HG03108 (cell line): ENCODE measurements at regions not wholly inside any gene's neighbourhood (a gene's known extent, or its start where the extent isn't known, plus 50 kb on each side); places are given as distances from the start of the nearest gene placed in this dataset.

ENCODE experiments used
- ATAC-seq: cut with Tn5 transposase; IDR thresholded peaks from one replicate; pipeline ENCODE4 v1.9.1; 2021; ENCODE audit warnings: moderate library complexity; ENCODE audit not compliant: unreplicated experiment

DNA sequence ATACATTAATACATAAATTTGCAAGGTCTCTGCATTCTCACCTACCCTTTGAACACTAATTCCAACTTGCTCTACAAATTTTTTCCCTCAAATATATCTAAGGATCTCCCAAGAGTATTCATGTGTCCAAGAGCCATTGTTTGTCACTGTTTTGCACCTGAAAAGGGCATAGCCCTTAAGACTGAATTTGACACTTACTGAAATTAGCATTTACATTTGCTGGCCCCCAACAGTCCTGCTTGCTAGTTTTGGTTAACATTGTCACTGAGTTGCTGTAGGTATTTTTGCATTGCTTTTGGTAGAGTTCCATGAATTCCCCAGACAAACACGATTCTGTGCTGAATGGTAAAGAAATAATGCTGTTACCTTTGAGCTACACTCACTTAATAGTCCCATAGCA is 57.3 kb downstream of the KCNA4 start:
- no peak for ATAC-seq

DNA sequence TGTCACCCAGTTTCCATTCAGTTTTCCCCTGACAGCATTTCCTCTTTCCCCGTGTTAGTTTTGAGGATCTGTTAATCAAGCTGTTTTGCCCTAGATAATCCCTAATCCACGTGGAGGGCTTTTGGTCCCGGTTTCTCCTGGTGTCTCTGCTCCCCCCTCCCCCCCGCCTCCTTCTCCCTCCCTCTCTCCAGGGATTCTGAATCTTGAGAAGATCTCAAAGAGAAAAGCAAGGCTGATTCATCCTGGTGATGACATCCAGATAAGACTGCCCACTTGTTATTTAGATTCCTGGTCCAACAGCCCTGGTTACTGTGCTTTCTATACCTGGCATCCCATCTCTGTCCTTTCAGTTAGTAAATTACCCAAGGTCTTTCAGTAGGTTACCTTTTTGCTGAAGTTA is 59.4 kb downstream of the KCNA4 start:
- ATAC-seq = no peak

DNA sequence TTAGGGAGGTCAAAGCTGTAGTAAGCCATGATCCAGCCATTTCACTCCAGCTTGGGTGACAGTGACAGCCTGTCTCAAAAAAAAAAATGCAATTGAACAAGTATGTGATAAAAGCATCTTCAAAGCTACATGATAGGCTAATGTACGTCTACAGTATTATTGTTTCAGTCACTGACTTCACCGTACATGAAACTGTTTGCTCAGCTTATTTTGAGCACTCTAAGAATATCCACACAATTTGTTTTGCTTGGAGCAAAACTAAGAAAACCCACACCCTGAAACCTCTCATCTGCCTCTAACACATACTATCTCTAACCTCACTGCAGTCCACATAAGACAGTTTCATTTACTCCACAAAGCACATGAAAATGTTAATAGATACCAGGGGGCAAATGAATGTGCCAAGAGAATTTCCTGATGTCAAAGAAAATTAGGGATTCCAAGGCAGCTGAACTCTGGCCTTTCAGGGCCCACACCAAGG is 60.7 kb downstream of the KCNA4 start:
- no peak for ATAC-seq

DNA sequence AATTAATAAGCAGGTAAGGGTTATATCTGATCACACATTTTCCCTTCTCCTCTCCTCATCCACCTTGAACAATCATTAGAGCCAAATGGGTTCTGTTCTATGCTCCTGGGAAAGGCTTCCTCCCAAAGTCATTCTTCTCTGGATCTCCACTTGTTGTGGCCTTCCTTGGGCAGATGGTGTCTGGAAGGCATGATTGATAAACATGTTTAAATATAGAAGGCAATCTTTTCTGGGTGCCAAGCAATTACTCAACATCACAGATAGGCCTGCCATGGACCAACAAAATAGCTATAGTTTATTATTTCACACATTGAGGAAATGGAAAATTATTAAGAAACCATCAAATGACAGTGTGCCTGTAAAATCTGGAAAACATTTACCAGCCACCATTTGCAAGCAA is 73.5 kb downstream of the KCNA4 start:
- ATAC-seq = no peak

DNA sequence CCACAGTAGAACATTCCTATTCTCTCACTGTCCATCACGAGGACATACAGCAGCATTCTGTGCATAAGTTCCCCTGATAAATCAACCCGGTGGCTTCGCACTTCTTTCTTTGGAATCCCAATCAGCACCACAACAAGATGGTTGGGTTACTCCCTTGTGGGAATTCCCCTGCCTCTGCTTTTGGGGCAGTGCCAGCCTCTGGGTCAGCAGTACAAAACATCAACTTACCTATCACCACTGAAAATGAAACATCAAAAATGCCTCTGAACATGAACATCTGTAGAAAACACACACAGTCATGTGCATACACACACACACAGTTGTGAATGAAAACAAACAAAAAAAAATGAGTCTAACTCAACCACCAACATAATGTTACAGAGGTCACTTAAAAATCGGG is 79.3 kb downstream of the KCNA4 start:
- ATAC-seq = no peak

DNA sequence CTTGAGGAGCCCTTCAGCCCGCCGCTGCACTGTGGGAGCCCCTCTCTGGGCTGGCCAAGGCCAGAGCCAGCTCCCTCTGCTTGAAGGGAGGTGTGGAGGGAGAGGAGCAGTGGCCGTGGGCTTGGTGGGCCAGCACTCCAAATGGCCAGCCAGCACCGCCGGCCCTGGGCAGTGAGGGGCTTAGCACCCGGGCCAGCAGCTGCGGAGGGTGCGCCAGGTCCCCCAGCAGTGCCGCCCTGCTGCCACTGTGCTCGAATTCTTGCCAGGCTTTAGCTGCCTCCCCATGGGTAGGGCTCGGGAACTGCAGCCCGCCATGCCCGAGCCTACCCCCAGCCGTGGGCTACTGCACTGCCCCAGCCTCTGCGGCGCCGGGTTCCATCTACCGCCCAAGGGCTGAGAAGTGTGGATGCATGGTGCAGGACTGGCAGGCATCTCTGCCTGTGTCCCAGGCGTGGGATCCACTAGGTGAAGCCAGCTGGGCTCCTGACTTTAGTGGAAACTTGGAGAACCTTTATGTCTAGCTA is 82.7 kb downstream of the KCNA4 start:
- no peak for ATAC-seq

DNA sequence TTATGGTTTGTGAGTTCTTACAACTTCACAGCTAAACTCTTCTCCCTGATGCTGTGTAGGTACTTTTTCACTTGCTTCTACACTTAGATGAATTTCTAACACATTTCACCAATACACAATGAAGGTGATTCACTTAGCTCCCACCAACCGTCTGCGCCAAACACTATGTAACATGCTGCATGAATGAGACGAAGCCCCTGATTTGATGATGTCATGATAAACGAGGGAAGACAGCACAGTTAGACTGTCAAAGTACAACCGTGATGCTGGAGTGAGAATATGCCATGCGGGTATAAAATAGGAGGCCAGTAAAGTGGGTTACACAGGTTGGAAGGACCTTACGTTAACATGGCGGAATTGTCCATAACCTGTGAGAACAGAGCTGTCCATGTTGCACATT is 100.8 kb downstream of the KCNA4 start:
- no peak for ATAC-seq

DNA sequence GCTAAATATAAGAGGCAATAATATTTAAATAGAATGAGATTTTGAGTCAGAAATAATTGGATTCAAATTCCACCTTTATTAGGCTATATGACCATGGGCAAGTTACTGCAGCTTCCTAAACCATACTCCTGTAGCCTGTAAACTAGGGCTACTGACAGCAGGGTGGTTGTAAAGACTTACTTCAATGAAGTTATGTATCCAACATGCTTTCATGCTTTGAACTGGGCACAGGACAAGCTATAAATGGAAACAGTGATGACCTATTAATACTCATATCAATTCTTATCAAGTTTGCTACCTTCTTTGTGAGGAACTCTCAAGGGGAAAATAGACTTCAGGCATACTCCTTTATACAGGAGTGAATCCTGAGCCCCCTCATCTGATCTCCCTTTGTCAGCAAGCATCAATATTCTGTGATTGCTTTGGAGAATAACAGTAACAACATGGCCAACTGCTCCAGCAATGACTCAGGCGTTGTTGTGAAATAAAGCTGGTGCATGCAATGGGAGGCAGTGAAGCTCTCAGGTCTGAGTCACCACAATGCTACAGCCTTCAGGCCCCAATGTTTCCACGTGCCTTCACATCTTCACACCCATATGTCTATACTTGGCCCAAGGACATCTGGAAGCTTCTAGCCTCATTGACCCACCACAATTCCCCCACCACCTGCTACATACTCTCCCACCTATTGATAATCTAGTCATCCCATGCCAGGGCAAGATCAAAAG is 102.5 kb downstream of the KCNA4 start:
- no peak for ATAC-seq

DNA sequence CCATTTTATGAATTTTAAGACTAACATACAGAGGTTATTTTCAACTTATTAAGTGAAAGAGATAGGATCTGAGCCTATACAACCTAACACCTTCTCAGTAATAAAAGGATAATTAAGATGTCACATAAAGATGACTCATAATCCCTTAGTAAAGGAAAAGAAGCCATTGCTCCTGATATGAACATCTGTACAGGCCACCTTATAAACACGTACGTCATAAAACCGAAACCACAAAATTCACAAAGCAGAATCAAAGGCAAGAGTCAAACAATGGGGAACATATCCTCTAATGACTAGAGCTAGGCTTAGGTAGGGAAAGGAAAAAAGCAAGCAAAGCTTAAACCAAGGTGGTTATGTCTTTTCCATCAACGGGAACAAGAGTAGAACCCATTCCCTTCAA is 103.5 kb downstream of the KCNA4 start:
- ATAC-seq = no peak

DNA sequence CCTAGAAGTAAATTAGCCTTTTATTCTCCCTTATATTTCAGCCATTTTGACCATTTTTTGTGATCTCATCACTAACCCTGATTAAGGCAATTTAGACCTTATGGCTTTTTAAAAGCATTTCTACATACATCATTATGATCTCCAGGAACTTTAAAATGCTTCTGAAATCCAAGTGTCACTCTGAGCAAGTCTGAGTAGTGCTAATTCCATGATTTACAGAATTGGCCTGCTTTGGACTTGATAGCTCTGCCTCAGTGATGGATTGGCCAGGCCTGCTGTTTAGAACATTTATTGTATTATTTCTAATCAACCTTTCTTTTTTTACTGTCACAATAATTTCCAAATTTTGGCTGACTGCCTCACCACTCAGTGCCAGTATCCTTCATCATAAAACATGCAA is 116.4 kb downstream of the KCNA4 start:
- ATAC-seq = no peak

DNA sequence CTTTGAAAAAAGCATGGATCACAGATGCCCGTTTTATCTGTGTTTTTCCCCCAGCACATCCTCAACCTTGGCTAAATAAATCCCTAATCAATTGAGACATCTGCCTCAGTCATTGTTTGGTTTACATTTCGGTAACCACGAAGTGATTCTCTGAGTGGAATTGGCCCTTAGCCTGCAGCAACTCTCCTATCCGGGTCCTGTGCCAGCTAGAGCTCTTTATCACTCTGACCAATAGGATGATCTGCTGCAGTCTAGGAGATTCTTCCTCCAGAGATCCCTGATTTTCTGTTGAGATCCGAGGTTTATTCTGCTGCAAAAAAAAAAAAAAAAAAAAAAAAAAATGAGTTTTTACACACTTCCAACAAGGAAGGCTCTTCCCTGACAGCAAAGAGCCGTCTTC is 137.3 kb downstream of the KCNA4 start:
- no peak for ATAC-seq

DNA sequence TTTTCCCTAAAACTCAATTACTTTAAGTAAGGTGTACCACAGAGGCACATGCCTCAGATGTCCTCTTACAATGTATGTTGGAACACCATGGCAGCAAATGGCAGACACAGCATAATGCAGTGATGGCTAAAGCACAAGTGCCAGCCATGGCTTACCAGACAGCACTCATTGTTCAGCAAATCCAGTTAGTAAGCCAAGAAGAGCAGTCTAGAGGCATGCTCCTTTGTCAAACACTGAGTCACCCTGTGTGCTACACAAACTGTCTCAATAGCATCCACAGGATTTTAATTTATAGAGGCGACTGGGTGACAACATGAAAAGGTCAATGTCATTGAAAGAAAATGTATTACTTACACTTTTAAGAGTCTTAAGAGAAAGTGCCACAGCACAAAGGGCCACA is 140.6 kb downstream of the KCNA4 start:
- ATAC-seq = no peak

DNA sequence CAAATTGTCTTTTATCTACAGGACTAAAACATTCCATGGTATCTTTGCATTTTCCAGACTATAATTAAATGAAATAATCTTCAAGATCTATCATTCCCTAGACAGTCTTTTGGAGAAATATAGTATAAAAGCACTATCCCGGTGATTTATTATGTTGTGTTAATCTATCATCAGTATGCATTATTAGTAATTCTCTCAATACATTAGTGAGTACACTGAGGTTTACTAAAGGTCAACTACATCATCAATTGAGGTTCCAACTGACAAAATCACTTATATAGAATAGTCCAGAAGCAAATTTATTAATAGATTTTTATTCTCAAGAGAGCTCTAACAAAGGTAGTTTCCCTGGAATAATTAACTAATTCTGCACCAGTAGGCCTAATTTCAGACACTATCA is 169.6 kb downstream of the KCNA4 start:
- no peak for ATAC-seq

DNA sequence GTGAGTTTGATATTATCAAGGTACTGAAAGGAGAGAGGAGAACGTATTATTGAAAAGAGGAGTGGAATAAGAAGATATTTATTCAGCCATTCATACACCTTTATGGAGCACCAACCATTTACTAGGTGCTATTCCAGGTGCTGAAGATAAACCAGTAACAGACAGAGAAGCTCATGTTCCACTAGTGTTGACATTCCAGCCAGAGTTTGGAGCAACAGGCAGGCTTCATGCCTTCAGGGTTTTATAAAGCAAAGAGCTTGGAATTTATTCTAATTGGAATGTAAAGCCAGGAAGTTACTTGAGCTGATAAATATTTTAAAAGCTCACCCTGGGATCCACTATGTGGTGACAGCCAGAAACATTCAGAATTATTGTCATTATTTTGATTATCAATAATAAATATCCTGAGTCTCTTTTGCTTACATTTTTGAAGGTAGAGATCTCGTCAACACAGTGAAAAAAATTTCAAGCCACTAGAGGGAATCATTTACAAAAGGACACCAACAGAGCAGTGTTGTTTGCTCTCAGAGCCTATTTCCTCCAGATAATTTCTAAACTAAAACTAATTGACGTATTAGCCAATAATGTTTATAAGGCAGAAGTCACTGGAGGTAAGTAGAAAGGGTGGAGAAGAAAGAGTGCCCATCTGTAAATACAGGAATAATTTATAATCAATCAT is 172.0 kb downstream of the KCNA4 start:
- no peak for ATAC-seq

DNA sequence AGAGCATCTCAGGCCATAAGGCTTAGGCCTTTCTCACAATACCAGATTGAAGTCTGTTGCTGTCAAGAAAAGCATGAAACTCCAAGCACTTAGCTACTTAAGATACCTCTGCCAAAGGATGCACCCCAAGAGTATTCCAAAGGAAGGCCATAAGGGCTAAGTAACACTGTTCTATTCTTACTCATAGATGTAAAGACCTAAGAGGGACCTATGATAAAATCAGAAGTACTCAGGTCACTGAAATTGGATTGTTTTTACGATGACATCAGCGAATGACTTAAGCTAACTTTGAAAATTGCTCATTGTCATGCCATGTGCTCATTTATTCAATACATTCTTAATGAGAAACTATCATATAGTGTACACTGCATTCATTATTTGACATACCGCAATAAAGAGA is 172.8 kb downstream of the KCNA4 start:
- ATAC-seq = no peak

DNA sequence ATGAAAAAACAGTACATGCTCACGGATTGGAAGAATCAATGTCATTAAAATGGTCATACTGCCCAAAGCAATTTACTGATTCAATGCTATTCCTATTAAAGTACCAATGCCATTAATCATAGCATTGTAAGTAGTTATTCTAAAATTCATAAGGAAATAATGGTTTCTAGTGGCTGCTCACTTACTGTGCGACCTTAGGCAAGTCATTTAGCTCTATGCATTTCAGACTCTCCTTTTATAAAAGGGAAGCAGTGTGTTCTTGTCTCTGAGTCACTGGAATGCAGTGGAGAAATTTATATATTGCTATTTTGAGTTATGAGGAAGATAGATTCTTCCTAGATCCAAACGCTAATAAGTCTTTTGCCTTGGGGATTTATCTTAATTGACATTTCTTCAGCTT is 174.8 kb downstream of the KCNA4 start:
- ATAC-seq = no peak

DNA sequence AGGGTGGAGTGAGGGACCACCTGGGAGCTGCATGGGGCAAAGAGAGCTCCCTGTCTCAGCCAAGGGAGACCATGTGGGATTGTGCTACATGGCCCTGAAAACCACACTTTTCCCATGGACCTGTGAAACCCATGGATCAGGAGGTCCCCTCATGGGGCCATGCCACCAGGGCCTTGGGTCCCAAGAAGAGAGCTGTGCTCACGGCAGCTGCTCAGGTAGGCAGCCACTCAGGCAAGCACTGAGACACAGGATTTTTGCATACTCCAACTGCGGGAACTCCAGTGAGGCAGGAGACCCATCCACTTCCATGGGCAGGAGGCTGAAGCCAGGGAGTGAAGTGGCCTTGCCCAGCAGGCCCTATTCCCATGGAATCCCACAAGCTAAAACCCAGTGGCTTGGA is 190.0 kb downstream of the KCNA4 start:
- ATAC-seq = no peak

DNA sequence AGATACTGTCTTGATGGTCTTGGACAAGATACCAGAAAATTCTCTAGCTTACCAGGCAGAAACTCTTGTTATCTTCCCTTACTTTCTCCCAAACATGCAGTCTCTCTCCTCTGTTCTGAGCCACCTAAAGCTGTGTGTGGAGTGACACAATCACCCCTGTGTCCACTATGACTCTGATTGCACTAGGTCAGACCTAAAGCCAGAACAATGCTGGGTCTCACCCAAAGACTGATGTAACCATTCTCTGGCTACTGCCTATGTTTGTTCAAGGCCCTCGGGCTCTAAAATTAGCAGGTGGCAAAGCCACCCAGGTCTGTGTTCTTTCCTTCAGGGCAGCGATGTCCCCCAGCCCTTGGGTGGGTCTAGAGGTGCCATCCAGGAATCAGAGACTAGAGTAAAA is 200.5 kb downstream of the KCNA4 start:
- no peak for ATAC-seq

DNA sequence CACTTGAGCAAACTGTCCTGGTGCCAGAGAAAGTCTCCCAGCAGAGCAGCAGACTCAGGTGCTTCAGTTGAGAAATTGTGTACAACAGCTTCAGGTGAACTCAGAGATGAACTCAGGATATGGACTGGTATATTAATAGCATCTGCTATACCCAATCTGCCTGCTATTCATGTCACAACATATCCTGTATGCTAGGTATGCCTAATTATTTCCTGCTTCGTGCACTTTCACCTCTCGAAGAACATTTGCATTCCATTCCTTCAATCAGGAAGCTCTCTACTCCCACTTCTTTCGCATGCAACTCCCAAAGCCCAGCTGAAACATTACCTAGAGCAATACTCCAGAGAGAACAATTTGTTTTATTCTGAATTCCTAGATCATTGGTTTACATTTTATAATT is 207.7 kb downstream of the KCNA4 start:
- no peak for ATAC-seq

DNA sequence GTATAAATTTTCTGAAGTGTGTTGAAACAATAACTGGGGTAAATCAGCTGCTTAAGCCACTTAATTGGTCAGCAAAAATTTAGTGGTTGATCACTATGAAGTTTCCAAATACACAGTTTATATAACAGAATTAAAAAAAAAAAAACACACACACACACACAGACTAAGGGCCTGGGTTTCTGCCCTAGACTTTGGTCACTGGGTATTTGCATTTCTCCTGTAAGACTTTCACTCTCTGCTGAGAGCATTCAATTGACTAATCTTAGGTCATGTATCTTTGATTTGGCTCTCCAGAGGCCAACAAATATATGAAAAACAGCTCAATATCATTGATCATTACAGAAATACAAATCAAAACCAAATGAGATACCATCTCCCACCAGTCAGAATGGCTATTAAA is 214.3 kb downstream of the KCNA4 start:
- ATAC-seq = no peak

DNA sequence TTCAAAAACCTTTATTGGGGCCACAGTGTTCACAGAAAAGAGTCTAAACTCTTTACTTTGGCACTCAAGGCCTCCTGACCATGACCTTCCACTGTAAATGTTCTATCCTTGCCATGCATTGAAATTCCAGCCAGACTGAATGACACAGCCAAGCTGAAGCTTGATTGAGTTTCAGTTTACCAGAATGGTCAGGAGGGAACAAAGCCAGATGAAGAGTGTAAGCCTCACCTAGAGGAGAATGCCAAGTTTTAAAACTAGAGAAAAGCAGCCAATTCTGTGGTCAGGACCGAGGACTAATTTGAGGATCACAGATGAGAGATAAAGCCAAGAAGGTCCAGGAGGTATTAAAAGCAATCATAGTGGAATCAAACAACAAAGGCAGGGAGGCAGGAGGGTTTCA is 215.3 kb downstream of the KCNA4 start:
- ATAC-seq = no peak

DNA sequence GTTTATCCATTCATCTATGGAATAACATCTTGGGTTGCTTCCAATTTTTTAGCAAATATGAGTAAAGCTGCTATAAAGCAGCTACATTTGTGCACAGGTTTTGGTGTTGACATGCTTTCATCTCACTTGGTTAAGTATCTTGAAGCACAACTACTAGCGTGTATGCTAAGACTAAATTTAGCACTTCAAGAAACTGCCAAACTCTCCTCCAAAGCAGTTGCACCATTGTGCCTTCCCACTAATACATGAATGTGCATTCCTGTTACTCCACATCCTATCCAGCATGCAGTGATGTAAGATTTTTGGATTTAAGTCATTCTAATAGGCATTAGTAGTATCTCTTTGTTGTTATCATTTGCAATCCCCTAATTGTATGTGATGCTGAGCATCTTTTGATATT is 230.7 kb downstream of the KCNA4 start:
- no peak for ATAC-seq

DNA sequence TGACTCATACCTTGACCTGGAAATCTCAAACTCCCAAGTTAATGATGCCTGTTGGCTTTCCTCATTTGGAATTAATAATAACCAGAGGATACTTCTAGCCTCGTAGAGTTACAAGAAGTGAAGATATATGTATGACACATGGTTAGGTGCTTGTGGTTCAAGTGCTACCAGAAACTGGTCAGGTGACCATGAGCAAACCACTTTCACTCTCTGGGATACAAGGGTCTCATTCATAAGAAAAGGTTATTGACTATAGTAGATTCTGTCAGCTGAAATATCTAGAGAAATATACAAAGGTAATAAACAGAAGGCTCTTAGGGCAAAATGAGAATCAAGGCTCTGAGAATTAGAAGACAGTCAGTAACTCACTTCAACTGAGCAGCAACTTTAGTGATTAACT is 233.3 kb downstream of the KCNA4 start:
- no peak for ATAC-seq
